ENCODE measurements at regions not wholly inside any gene's neighbourhood (a gene's known extent, or its start where the extent isn't known, plus 50 kb on each side); places are given as distances from the start of the nearest gene placed in this dataset.
A peak's percentile ranks its signal among the peaks of the same experiment; 100 is the strongest.

GRCh38 chr4:181018472-181018871, 1224.7 kb upstream of the TENM3 start:
- H3K4me1 ChIP-seq (ENCODE audit: control insufficient read depth in 2 of 2, insufficient read depth in 1 of 2, low read depth in 1 of 2, low read length in 2 of 2), result no peaks in the 10 kb centered on the region
- H3K4me2 ChIP-seq (ENCODE audit: insufficient read depth, low read length, poor library complexity, severe bottlenecking), result no peak overlapping the region
- no peak overlapping the region for H2BK12ac ChIP-seq (ENCODE audit: low read length)
- no peak overlapping the region for H3K4me3 ChIP-seq (ENCODE audit: low read length in 2 of 2)
- no peaks in the 10 kb centered on the region for H3K27me3 ChIP-seq (ENCODE audit: control insufficient read depth in 3 of 3, insufficient read depth in 3 of 3, low read depth in 1 of 3, low read length in 3 of 3)
- H2BK120ac ChIP-seq (ENCODE audit: low read depth, low read length), result no peak overlapping the region
- no peak for DNase-seq (ENCODE audit: low spot score)
- no CpG with 5 or more reads among the region's 4 CpGs for WGBS, 2 donors (ENCODE audit: extremely low coverage in 2 of 2, insufficient read length in 2 of 2, insufficient replicate concordance in 1 of 2)
- no peak overlapping the region for H3K27ac ChIP-seq (replicated peaks; ENCODE audit: low read length)
- H2BK15ac ChIP-seq (ENCODE audit: low read length), result no peak overlapping the region
- no peak overlapping the region for H2BK5ac ChIP-seq (ENCODE audit: low read length)
- H3K23ac ChIP-seq (ENCODE audit: low read depth, low read length, poor library complexity), result no peak overlapping the region
- peaks cover 0 to 7% of the 10 kb centered on the region in 2 donors for H3K9me3 ChIP-seq (replicated peaks in 1 of 2; ENCODE audit: control insufficient read depth in 2 of 2, insufficient read depth in 1 of 2, low read depth in 1 of 2, low read length in 2 of 2)
- no peak overlapping the region for H2AFZ ChIP-seq (ENCODE audit: low read length)
- no peak overlapping the region for H4K8ac ChIP-seq (ENCODE audit: low read depth, low read length)
- H4K91ac ChIP-seq (ENCODE audit: low read depth, low read length, poor library complexity), result no peak overlapping the region
- H3K4ac ChIP-seq (ENCODE audit: low read length), result no peak overlapping the region
- H3K18ac ChIP-seq (ENCODE audit: low read length), result no peak overlapping the region
- no peak overlapping the region for H3K9ac ChIP-seq (ENCODE audit: low read depth, low read length, poor library complexity)
- H3K79me1 ChIP-seq (ENCODE audit: low read depth, low read length), result no peaks in the 10 kb centered on the region
- H3K36me3 ChIP-seq (replicated peaks in 1 of 2; ENCODE audit: control insufficient read depth in 2 of 2, insufficient read depth in 2 of 2, low read length in 2 of 2), result no peaks in the 10 kb centered on the region
- no peak overlapping the region for H3K14ac ChIP-seq (ENCODE audit: low read length)
- H2AK5ac ChIP-seq (ENCODE audit: low read depth, low read length), result no peak overlapping the region

GRCh38 chr4:181018913-181019312, 1224.3 kb upstream of the TENM3 start:
- Histone ChIP-seq H2BK15ac (ENCODE audit: low read length) (no peak overlapping the region), H3K4me3 (ENCODE audit: low read length in 2 of 2) (no peak overlapping the region), H3K9ac (ENCODE audit: low read depth, low read length, poor library complexity) (no peak overlapping the region), H3K27me3 (ENCODE audit: control insufficient read depth in 3 of 3, insufficient read depth in 3 of 3, low read depth in 1 of 3, low read length in 3 of 3) (no peaks in the 10 kb centered on the region), H3K4ac (ENCODE audit: low read length) (no peak overlapping the region), H3K27ac (replicated peaks; ENCODE audit: low read length) (no peak overlapping the region), H4K8ac (ENCODE audit: low read depth, low read length) (no peak overlapping the region), H3K79me1 (ENCODE audit: low read depth, low read length) (no peaks in the 10 kb centered on the region), H2BK120ac (ENCODE audit: low read depth, low read length) (no peak overlapping the region), H3K14ac (ENCODE audit: low read length) (no peak overlapping the region), H2AFZ (ENCODE audit: low read length) (no peak overlapping the region), H3K9me3 (replicated peaks in 1 of 2; ENCODE audit: control insufficient read depth in 2 of 2, insufficient read depth in 1 of 2, low read depth in 1 of 2, low read length in 2 of 2) (peaks cover 0 to 7% of the 10 kb centered on the region in 2 donors), H4K91ac (ENCODE audit: low read depth, low read length, poor library complexity) (no peak overlapping the region), H2AK5ac (ENCODE audit: low read depth, low read length) (no peak overlapping the region), H3K18ac (ENCODE audit: low read length) (no peak overlapping the region), H2BK12ac (ENCODE audit: low read length) (no peak overlapping the region), H3K4me2 (ENCODE audit: insufficient read depth, low read length, poor library complexity, severe bottlenecking) (no peak overlapping the region), H2BK5ac (ENCODE audit: low read length) (no peak overlapping the region), H3K36me3 (replicated peaks in 1 of 2; ENCODE audit: control insufficient read depth in 2 of 2, insufficient read depth in 2 of 2, low read length in 2 of 2) (no peaks in the 10 kb centered on the region), H3K23ac (ENCODE audit: low read depth, low read length, poor library complexity) (no peak overlapping the region), H3K4me1 (ENCODE audit: control insufficient read depth in 2 of 2, insufficient read depth in 1 of 2, low read depth in 1 of 2, low read length in 2 of 2) (no peaks in the 10 kb centered on the region)
- no peak for DNase-seq (ENCODE audit: low spot score)
- WGBS, 2 donors (ENCODE audit: extremely low coverage in 2 of 2, insufficient read length in 2 of 2, insufficient replicate concordance in 1 of 2), result no CpG with 5 or more reads among the region's 5 CpGs

GRCh38 chr4:181020456-181020855, 1222.7 kb upstream of the TENM3 start:
- no peak overlapping the region for H4K91ac ChIP-seq (ENCODE audit: low read depth, low read length, poor library complexity)
- H2BK120ac ChIP-seq (ENCODE audit: low read depth, low read length), result no peak overlapping the region
- no peak overlapping the region for H2AK5ac ChIP-seq (ENCODE audit: low read depth, low read length)
- H3K4ac ChIP-seq (ENCODE audit: low read length), result no peak overlapping the region
- no peaks in the 10 kb centered on the region for H3K27me3 ChIP-seq (ENCODE audit: control insufficient read depth in 3 of 3, insufficient read depth in 3 of 3, low read depth in 1 of 3, low read length in 3 of 3)
- H3K36me3 ChIP-seq (replicated peaks in 1 of 2; ENCODE audit: control insufficient read depth in 2 of 2, insufficient read depth in 2 of 2, low read length in 2 of 2), result no peaks in the 10 kb centered on the region
- no peak overlapping the region for H2AFZ ChIP-seq (ENCODE audit: low read length)
- no peak overlapping the region for H3K23ac ChIP-seq (ENCODE audit: low read depth, low read length, poor library complexity)
- no peak overlapping the region for H2BK15ac ChIP-seq (ENCODE audit: low read length)
- H3K14ac ChIP-seq (ENCODE audit: low read length), result no peak overlapping the region
- no CpG with 5 or more reads among the region's 3 CpGs for WGBS, 2 donors (ENCODE audit: extremely low coverage in 2 of 2, insufficient read length in 2 of 2, insufficient replicate concordance in 1 of 2)
- H4K8ac ChIP-seq (ENCODE audit: low read depth, low read length), result no peak overlapping the region
- no peak overlapping the region for H3K18ac ChIP-seq (ENCODE audit: low read length)
- no peak overlapping the region for H3K4me3 ChIP-seq (ENCODE audit: low read length in 2 of 2)
- no peaks in the 10 kb centered on the region for H3K79me1 ChIP-seq (ENCODE audit: low read depth, low read length)
- DNase-seq (ENCODE audit: low spot score), result no peak
- H3K27ac ChIP-seq (replicated peaks; ENCODE audit: low read length), result no peak overlapping the region
- H3K4me1 ChIP-seq (ENCODE audit: control insufficient read depth in 2 of 2, insufficient read depth in 1 of 2, low read depth in 1 of 2, low read length in 2 of 2), result no peaks in the 10 kb centered on the region
- H2BK12ac ChIP-seq (ENCODE audit: low read length), result no peak overlapping the region
- no peak overlapping the region for H3K4me2 ChIP-seq (ENCODE audit: insufficient read depth, low read length, poor library complexity, severe bottlenecking)
- no peaks in the 10 kb centered on the region for H3K9me3 ChIP-seq (replicated peaks in 1 of 2; ENCODE audit: control insufficient read depth in 2 of 2, insufficient read depth in 1 of 2, low read depth in 1 of 2, low read length in 2 of 2)
- no peak overlapping the region for H3K9ac ChIP-seq (ENCODE audit: low read depth, low read length, poor library complexity)
- no peak overlapping the region for H2BK5ac ChIP-seq (ENCODE audit: low read length)

GRCh38 chr4:181021213-181021612, 1222.0 kb upstream of the TENM3 start:
- Histone ChIP-seq H2BK120ac (ENCODE audit: low read depth, low read length) (no peak overlapping the region), H3K27ac (replicated peaks; ENCODE audit: low read length) (no peak overlapping the region), H4K8ac (ENCODE audit: low read depth, low read length) (no peak overlapping the region), H2BK5ac (ENCODE audit: low read length) (no peak overlapping the region), H3K18ac (ENCODE audit: low read length) (no peak overlapping the region), H3K27me3 (ENCODE audit: control insufficient read depth in 3 of 3, insufficient read depth in 3 of 3, low read depth in 1 of 3, low read length in 3 of 3) (no peaks in the 10 kb centered on the region), H3K23ac (ENCODE audit: low read depth, low read length, poor library complexity) (no peak overlapping the region), H3K4me2 (ENCODE audit: insufficient read depth, low read length, poor library complexity, severe bottlenecking) (no peak overlapping the region), H2BK12ac (ENCODE audit: low read length) (no peak overlapping the region), H3K4me3 (ENCODE audit: low read length in 2 of 2) (no peak overlapping the region), H2BK15ac (ENCODE audit: low read length) (no peak overlapping the region), H3K4ac (ENCODE audit: low read length) (no peak overlapping the region), H3K79me1 (ENCODE audit: low read depth, low read length) (no peaks in the 10 kb centered on the region), H3K4me1 (ENCODE audit: control insufficient read depth in 2 of 2, insufficient read depth in 1 of 2, low read depth in 1 of 2, low read length in 2 of 2) (no peaks in the 10 kb centered on the region), H2AFZ (ENCODE audit: low read length) (peak overlapping the region; percentile 9), H3K14ac (ENCODE audit: low read length) (no peak overlapping the region), H3K9me3 (replicated peaks in 1 of 2; ENCODE audit: control insufficient read depth in 2 of 2, insufficient read depth in 1 of 2, low read depth in 1 of 2, low read length in 2 of 2) (no peaks in the 10 kb centered on the region), H4K91ac (ENCODE audit: low read depth, low read length, poor library complexity) (no peak overlapping the region), H3K36me3 (replicated peaks in 1 of 2; ENCODE audit: control insufficient read depth in 2 of 2, insufficient read depth in 2 of 2, low read length in 2 of 2) (no peaks in the 10 kb centered on the region), H3K9ac (ENCODE audit: low read depth, low read length, poor library complexity) (no peak overlapping the region), H2AK5ac (ENCODE audit: low read depth, low read length) (no peak overlapping the region)
- no CpG with 5 or more reads among the region's 1 CpG for WGBS, 2 donors (ENCODE audit: extremely low coverage in 2 of 2, insufficient read length in 2 of 2, insufficient replicate concordance in 1 of 2)
- no peak for DNase-seq (ENCODE audit: low spot score)

All from neuronal stem cell (in vitro differentiated cells).